Thyroid gland (tissue), 4 donors: ENCODE measurements at regions not wholly inside any gene's neighbourhood (a gene's known extent, or its start where the extent isn't known, plus 50 kb on each side); places are given as distances from the start of the nearest gene placed in this dataset.

Experiments used
- DNase-seq, 2 donors: peaks; one replicate each; pipeline ENCODE4 v3.0.0-alpha.2; 2019
- H3K27ac ChIP-seq, 3 donors: fragments of 200-600 bp; sonication (generic); 1 replicate in 2 of 3; 2 replicates in 1 of 3; pipeline ENCODE4 v1.5.1; 2016 to 2019; ENCODE audit warnings: mild to moderate bottlenecking in 1 of 3, moderate library complexity in 1 of 3
- H3K27me3 ChIP-seq: fragments of 200-600 bp; sonication (generic); one replicate; pipeline ENCODE4 v1.5.1; 2019
- H3K36me3 ChIP-seq, 2 donors: fragments of 200-600 bp; sonication (generic); one replicate each; pipeline ENCODE4 v1.5.1; 2016 to 2019
- H3K4me1 ChIP-seq, 2 donors: fragments of 200-600 bp; sonication (generic); one replicate each; pipeline ENCODE4 v1.5.1; 2017 to 2019
- H3K4me3 ChIP-seq, 3 donors: fragments of 200-600 bp; sonication (generic); replicated peaks in 1 of 3; 1 replicate in 2 of 3; 2 replicates in 1 of 3; pipeline ENCODE4 v1.5.1; 2016; ENCODE audit warnings: mild to moderate bottlenecking in 1 of 3
- H3K9me3 ChIP-seq: fragments of 200-600 bp; sonication (generic); one replicate; pipeline ENCODE4 v1.5.1; 2017
- POLR2A ChIP-seq, 2 donors: fragments of 450-650 bp; IDR thresholded peaks; one replicate each; pipeline ENCODE4 v1.6.1; 2017; ENCODE audit warnings: antibody characterized with exemption in 2 of 2, mild to moderate bottlenecking in 2 of 2, moderate library complexity in 1 of 2
- WGBS, 2 donors: methylation state at CpG; one replicate each; pipeline ENCODE4 v1.1.5; 2017; 5-methylcytosine and 5-hydroxymethylcytosine counted together
- intact Hi-C: fragments of 100-400 bp; cut with DNase I; formaldehyde crosslinking; loops from one replicate; pipeline ENCODE4 v1.15.1; 2023
- TF ChIP-seq, protein P1 (sequence below), 6 experiments: fragments of 200-600 bp in 3 of 6; fragments of 450-650 bp in 3 of 6; sonication (generic) in 3 of 6; IDR thresholded peaks; one replicate each; pipeline ENCODE4 v1.5.1; 2016 to 2019; ENCODE audit warnings: antibody characterized with exemption in 6 of 6, mild to moderate bottlenecking in 2 of 6, inconsistent platforms in 1 of 6, moderate library complexity in 1 of 6

DNA sequence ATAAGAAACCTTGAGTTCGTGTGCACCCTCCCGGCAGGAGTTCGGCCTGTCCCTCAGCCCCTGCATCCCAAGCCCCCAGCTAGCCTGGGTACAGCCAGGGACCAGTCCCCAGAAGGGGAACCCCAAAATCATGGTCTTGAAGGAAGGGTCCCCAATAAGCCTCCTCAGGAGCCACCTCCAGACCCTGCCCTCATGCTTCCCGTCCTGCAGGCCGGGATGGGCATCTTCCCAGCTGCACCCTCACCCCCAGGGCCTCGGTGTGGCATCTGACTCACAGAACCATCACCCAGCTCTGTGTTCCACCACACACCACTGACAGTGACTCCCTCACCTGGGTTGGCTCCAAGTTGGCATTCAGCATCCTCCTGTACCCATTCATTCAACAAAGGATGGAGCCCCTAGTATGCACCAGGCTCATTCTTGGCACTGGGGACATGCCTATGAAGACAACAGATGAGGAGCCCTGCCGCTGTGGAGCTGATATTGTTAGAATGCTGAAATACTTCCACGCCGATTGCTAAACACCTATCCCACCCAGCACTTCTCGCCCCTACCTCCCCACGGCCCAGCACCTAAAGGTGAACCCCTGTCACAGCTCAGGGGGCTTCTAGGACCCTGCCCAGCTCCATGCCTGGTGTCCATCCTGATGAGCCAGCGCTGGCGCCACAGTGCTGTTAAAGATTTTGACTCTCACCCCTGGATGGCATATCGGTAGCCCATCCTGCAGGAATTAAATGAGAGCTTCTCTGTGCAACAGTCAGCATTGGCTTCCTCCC lies 77.8 kb downstream of the BUD13 start:
- Histone ChIP-seq H3K27ac (no peak overlapping the region), H3K4me3 (no peak overlapping the region), H3K36me3 (no peaks in the 10 kb centered on the region), H3K4me1 (no peaks in the 10 kb centered on the region), H3K27me3 (no peaks in the 10 kb centered on the region), H3K9me3 (no peaks in the 10 kb centered on the region)
- no peak for DNase-seq
- intact Hi-C loops = no loop called here
- no peak for TF ChIP-seq POLR2A (IDR thresholded peaks at IDR 0.05)
- TF ChIP-seq, protein P1, sequence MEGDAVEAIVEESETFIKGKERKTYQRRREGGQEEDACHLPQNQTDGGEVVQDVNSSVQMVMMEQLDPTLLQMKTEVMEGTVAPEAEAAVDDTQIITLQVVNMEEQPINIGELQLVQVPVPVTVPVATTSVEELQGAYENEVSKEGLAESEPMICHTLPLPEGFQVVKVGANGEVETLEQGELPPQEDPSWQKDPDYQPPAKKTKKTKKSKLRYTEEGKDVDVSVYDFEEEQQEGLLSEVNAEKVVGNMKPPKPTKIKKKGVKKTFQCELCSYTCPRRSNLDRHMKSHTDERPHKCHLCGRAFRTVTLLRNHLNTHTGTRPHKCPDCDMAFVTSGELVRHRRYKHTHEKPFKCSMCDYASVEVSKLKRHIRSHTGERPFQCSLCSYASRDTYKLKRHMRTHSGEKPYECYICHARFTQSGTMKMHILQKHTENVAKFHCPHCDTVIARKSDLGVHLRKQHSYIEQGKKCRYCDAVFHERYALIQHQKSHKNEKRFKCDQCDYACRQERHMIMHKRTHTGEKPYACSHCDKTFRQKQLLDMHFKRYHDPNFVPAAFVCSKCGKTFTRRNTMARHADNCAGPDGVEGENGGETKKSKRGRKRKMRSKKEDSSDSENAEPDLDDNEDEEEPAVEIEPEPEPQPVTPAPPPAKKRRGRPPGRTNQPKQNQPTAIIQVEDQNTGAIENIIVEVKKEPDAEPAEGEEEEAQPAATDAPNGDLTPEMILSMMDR (IDR thresholded peaks at IDR 0.05) = no peak
- WGBS, 2 donors = 86 to 90% methylated on average over 14 of the region's 14 CpGs

DNA sequence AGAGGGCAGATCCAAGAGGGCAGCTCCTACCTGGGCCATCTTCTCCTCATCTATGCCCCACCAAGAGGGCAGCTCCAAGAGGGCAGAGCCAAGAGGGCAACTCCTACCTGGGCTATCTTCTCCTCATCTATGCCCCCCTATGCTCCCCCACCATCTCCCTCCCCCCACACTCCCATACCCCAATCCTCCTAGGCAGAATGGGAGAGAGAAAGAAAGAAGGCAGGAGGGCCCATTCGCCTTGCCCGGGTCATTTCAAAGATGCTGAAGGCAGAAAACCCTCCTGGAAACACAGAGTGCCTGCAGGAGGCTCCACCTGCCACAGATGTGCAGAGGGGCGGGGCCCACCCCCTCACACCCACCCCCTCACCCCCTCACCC lies 78.5 kb downstream of the BUD13 start:
- intact Hi-C loops = no loop called here
- H3K36me3 ChIP-seq = no peaks in the 10 kb centered on the region
- WGBS, 2 donors = 49 to 57% methylated on average over 3 of the region's 3 CpGs
- no peak overlapping the region for H3K4me3 ChIP-seq
- H3K9me3 ChIP-seq = no peaks in the 10 kb centered on the region
- no peak overlapping the region for H3K27ac ChIP-seq
- DNase-seq = no peak
- no peaks in the 10 kb centered on the region for H3K27me3 ChIP-seq
- no peak for TF ChIP-seq POLR2A (IDR thresholded peaks at IDR 0.05)
- TF ChIP-seq, protein P1 (IDR thresholded peaks at IDR 0.05) = no peak
- H3K4me1 ChIP-seq = no peaks in the 10 kb centered on the region

DNA sequence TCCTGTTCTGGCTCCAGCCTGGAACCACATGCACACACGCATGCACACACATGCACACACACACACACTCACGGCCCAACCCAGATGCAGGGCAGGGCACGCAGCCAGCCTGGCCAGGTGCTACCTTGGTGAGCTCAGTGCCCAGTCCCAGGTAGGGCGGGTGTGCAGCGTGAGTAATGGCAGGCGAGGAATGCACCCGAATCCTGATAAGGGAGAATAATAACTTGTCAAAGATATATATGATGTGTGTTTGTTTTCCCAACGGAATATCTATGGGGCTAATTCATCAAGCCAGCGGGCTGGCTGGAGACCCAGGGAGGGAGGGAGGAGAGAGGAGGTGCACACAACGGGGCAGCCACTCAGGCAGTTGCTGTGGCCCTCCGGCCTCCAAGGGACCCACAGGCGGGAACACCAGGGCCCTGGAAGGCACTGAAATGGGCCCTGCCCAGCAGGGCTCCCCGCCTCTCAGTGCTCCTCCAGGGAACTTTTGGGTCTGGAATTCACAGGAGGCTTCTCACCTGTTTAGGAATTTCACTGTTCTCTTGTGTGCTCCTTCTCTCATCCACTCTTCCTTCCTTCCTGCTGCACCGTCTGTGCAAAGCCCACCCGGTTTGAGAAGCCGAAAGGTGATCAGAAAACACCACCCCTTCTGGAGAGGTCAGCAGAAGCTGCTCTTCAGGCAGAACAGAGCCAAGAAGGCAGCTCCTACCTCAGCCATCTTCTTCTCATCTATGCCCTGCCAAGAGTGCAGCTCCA lies 79.0 kb downstream of the BUD13 start:
- Histone ChIP-seq H3K27ac (no peak overlapping the region), H3K4me3 (no peak overlapping the region), H3K9me3 (no peaks in the 10 kb centered on the region), H3K36me3 (no peaks in the 10 kb centered on the region), H3K4me1 (no peaks in the 10 kb centered on the region), H3K27me3 (no peaks in the 10 kb centered on the region)
- TF ChIP-seq POLR2A (IDR thresholded peaks at IDR 0.05) = no peak
- TF ChIP-seq, protein P1 (IDR thresholded peaks at IDR 0.05) = no peak
- intact Hi-C loops = no loop called here
- WGBS, 2 donors = 74 to 78% methylated on average over 15 to 16 of the region's 16 CpGs
- no peak for DNase-seq

DNA sequence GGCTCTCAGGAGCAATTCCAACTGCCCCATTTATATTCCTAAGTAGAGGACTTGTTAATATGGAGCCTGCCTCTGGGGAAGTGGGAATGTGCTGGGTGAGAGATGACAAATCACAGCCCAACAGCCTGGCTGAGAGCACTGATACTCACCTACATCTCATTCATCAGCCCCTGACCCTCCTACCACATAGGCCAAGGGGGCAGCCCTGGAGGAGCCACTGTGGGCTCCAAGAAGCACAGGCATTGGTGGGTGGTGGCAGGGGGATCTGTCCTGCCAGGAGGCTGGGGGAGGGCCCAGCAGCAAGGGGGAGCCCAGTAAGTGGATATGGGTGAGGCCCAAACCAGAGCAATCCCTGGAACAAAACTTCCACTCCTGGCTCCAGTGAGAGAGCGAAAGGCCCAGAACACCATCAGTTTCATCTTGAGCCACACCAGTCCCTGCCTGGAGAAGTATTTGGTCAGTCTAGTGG lies 79.7 kb downstream of the BUD13 start:
- intact Hi-C loops = no loop called here
- no peak for DNase-seq

More for the DNA sequence above, 79.7 kb downstream of the BUD13 start:
- Histone ChIP-seq H3K9me3 (no peaks in the 10 kb centered on the region), H3K4me1 (no peaks in the 10 kb centered on the region), H3K36me3 (no peaks in the 10 kb centered on the region), H3K27me3 (no peaks in the 10 kb centered on the region), H3K27ac (no peak overlapping the region), H3K4me3 (no peak overlapping the region)
- WGBS, 2 donors = 83 to 92% methylated on average over 1 of the region's 1 CpG
- no peak for TF ChIP-seq POLR2A (IDR thresholded peaks at IDR 0.05)
- TF ChIP-seq, protein P1 (IDR thresholded peaks at IDR 0.05) = no peak
